ENCODE measurements at regions not wholly inside any gene's neighbourhood (a gene's known extent, or its start where the extent isn't known, plus 50 kb on each side); places are given as distances from the start of the nearest gene placed in this dataset.

DNA sequence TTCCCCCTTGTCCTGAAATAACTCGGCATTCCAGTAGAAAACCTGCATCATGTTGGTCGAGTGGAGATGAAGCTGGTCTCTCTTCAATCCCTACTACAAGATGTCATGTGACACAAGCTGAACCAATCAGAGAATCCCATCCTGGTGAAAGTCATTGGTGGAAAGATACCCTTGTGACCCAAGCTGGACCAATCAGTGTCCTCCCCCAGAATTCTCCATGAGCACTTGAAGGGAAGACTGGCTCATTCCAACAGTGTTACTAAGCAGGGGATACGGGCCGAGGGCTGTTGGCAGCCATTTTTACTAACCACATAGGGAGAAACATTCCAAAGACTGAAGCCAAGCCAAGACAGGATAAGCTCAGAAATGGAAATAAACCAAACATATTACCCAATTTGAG, 298.3 kb downstream of the ICOS start:
- DNase-seq, result no peak

DNA sequence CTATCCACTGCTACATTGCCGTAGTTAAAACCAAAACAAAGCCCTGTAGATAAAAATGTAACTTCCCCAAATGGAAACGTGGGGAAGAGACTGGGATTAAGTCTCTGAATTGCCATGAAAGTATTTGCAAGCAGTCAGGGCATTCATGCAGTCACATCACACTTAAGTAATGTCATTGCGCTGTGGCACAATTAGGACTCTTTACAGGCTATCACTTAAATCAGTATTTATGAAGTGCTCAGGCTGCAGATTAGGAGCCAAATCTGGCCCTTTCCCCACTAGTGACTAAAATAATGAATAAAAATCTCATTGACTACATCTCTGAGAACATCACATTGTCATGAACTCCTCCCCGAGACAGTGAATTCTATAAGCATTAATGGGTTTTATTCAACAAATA, 300.9 kb downstream of the ICOS start:
- DNase-seq, result no peak

DNA sequence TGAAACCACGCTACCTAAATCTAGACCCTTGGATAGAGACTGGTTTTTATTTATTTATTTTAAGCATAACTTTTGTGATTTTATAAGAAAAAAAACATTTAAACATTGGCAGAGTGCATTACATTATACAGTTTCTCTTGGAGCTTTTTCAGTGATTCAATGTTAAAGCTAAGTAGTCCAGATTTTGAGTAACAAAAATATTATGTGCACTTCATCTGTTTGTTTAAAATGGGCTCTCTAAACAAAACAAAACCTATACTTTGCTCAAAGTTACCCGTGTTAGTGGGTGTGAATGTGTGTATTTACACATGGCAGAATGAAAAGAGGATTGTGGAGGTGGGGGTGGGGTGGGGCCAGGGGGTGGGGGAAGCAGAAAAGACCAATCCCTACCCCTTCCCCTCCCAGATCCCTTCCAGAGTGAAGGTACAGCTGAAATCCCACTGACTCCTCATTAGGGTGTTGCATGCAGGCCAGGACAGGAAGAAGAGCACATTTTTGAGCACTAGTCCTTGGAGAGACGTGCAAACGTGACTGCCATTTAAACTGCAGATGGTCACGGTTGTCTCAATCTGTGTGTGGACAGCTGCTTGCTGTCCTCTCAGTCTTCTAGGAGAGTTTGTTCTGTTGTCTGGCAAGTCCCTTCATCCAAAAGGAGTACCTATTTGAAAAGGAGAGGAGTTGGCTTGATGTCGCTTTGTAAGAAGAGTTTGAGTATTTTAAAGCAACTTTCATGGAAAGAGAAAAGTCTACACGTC, 303.0 kb downstream of the ICOS start:
- DNase-seq, result no peak

DNA sequence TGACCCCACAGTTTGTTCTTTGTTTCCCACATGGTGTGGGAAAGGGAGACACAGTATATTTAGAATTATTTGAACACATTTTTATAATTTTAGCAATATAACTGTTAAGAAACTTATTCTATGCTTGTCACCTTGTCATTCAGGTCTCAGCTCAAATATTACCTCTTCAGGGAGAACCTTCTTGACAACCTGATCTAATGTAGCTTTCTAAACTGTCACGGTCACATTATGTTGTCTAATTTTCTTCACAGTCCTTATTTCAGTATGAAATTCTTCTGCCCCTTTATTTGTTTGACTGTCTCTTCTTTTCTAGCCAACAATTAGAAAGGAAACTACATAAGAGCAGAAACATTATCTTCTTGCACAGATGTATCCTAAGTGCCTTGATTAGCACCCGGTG, 304.3 kb upstream of the PARD3B start:
- no peak for DNase-seq

DNA sequence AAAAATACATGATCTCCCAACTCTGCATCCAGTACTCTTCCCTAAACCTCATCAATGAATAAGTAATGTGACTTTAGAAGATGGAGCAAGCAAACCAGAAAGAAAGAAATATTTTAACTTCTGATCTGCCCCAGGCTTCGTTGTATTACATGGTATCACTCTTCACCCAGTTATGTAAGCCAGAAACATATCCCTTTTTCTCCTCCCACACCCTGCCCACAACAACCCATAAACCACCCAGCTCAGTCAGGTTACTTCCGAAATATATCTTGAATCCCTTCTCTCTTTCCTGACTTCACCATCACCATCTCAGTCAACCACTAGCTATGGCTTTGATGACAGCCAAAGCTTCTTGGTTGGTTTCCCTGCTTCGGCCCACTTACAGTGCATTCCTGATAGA, 295.8 kb upstream of the PARD3B start:
- no peak for DNase-seq

DNA sequence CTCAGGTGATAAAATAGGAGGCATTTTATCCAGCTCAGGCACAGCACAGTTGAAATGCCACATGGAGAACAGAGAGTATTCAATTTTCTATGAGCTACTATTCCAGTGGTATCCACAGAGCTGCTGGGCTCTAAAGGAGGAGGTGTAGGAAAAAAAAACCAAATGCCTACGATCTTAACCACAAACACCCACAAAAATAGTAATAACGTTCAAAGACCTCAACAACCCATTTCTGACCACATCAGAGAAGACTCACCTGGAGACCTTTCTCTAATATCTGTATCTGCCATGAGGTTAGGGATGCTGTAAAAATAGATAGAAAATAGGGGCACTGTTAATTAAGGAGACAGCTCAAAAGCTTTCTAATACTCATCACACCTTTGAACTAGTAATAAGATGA, 294.6 kb upstream of the PARD3B start:
- no peak for DNase-seq

DNA sequence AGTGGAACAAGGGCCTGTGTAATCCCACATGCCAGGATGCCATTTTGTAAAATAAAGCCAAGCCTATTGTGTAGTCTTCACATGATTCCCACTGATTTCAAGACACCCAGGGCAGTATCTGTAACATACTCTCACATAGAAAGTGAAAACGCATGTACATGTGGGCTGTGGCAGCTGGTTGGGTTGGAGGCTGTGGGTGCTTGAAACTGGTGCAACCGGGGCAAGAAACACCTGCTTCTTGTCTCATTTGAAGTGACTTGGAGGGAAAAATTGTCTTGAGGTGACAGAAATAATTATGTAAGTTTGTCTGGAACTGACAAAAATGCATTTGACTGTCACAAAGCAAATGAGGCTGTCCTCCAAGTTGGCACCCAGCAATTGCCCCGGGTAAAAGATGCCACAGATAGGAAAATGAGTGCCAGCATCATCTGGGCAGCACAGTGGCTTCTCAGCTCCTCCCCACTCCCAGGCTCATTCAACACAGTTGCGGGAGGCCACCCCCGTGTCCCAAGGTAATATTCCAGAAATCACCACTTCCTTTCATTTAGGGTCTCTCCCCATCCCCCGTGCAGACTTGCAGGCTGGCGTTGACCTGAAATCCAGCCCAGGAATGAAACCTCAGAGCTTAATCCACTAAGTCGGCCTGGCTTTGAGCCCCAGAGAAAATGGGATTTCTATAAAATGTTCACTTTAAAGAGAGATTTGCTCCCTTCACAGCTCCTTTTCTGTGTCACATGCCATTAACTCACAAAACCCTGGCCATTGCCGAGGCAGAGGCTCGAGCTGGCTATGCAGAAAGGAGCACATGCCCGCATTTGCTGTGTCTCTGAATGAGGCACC, 293.9 kb upstream of the PARD3B start:
- no peak for DNase-seq

DNA sequence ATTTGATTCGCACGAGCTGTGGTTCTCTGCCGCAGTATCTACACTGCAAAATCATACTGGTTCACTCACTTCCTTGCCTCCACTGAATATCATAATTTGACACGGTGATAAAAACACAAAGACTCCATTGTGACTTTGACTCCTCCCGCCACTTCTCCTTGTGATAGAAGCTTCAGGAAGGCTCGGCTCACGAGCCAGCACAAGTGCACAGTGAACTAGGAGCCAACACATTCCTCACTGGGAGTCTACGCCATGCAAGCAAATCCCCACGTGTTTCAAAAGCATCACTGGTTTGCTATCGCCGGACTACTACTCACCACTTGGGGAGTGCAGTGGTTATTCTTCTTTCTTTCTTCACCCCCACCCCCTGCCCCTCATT, 293.3 kb upstream of the PARD3B start:
- DNase-seq, result no peak

DNA sequence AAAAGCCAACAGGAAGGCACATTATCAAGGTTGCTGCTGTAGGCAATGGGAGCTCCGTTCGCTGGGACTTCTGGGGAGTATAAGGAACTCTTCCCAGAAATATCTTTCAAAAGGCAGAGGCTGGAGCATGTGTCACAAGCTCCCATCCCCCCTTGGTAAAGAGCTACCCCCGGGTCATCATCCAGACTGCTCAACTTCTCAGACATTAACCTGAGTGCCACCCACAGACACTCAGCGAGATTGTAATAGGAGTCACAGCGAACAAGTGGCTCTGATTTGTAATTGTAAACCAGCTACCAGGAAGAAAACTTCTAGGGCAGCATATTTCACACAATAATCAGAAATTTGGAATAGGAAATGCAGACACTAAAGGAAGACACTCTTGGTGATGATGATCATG, 290.2 kb upstream of the PARD3B start:
- DNase-seq, result no peak

DNA sequence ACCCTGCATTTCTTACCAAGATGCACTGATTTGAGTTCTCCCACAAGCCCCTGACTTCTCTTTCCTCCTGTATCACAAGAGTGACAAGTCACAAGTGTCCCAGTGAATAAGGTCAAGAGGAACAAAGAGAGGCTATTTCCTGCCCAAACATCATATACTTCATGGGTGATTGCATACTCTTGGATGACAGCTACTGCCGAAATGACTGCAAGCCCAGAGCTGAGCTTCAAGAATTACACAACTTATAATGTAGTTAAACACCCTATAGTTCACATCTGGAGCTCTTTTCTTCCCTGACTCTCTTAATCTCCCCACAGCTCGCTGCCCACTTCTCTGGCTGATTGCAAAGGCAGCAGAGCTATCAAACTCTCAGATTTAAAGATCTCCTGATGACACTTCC, 289.7 kb upstream of the PARD3B start:
- DNase-seq, result no peak

DNA sequence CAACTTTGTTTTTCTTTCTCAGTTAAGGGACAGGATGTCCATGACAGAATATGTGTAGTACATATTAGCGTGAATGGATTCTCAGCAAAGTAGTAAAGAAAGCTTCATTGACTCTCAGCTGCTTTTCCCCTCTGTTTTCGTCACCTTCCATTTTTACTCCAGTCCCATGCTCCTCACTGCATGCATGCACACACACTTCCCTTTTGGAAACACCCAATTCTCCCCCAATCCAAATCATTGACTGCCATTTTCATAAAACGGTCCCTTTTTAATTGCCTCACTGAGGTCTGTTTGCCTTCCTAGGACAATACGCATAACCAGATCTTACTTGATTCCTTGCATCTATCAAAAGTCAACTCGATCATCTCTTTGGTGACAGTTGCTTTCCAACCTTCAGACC, 287.5 kb upstream of the PARD3B start:
- DNase-seq, result no peak

DNA sequence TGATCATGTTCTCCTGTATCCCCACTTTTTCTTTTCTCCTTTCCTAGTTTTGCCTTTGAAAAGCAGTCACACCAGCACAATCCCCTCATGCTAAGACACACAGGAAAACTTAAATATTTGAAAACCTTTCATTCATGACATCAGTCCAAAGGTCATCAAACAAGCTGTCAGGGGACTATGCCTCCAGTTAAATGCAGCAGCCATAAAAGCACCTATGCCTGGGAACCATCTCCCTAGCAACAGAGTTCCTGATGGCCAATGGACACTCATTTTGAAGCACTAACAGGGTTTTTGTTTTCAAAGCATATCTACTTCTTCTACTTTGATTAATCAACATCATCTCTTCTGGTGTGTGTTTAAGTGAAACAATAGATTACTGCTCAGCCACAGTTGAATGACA, 286.4 kb upstream of the PARD3B start:
- no peak for DNase-seq

DNA sequence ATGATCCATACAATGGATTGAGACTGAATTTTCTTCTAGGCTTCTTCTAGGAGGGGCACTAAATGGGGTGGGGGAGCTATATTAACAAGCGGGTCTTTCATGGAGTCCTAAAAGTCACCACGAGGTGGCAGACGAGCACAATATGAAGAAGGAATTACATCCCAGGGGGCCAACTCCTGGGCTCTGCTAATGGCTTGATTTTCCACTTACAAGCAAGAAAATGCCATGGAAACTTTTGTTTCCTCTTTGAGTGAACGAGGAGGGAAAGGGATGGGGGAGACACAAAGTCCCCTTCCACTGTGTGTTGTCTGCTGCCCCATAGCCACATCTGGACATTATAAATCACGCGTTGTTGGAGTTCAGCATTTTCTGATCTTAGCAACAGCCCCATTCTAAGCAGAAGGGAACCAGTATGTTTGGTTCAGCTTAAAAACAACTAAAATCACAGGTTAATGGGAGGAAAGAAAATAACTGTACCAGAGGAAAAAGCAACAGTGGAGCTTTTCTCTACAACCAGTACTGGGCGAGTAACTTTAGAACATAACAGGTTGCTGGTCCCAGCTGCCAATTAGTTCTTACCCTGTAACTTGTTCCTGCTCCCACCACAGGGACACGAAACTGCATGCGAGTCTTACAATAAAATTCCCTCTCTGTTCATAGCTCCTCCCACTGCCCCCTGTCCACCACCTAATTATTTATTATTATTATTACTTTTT, 285.0 kb upstream of the PARD3B start:
- peak; percentile 88 for DNase-seq

DNA sequence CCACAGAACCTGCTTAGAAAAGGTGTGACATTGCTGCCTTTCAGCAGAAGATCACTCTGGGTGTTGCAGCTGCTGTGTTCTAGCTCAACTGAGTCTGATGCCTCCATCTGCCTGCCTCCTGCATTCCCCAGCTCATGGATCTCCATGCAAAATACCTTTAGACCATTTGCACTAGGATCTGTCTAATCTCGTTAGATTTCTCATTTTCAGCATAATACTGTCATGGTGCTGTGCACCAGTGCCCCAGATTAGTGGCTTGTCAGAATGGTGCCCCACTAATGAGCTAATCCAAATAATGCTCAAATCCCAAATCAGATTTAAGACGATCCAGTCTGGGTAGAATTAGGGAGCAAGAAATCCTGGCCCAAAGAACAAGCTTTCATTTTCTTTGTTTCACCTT, 284.4 kb upstream of the PARD3B start:
- no peak for DNase-seq

DNA sequence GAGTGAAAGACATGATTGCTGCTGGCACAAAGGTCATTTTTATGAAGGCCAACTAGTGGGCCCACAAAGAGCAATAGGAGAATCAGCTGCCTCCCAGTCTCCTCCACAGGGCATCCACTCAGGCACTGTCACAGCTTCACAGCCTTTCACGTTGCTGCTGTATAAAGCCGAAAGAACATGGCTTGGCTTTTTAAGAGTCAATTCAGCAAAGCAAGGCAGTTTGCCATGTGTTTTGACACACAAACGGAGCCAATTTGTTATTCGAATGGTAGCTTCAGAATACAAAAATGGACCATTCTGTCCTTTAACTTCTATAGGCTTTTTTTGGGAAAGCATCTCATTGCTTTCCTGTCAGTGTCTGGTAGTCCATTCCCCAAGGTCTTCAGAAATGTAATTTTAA, 283.4 kb upstream of the PARD3B start:
- DNase-seq, result no peak

DNA sequence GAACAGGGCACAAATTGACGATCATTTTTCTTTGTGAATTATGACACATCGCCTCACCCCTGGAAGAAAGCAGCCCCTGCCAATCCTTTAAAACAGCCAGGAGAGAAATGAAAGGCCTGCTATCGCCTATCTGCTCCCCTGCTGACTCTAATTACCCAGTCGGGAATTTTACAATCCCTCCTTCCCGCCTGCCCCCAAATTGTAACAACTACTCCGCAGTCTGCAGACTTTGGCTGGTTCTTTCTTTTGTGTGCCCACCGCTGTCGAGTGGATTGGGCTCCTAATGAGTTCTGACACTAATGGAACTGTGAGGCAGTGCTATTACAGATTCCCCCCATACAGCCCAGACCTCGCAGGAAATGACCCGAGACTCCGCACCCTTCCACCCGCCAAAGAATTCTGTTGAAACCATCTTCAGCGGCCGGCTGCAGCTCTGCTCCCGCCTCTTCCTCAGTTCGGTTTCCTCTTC, 281.2 kb upstream of the PARD3B start:
- no peak for DNase-seq

DNA sequence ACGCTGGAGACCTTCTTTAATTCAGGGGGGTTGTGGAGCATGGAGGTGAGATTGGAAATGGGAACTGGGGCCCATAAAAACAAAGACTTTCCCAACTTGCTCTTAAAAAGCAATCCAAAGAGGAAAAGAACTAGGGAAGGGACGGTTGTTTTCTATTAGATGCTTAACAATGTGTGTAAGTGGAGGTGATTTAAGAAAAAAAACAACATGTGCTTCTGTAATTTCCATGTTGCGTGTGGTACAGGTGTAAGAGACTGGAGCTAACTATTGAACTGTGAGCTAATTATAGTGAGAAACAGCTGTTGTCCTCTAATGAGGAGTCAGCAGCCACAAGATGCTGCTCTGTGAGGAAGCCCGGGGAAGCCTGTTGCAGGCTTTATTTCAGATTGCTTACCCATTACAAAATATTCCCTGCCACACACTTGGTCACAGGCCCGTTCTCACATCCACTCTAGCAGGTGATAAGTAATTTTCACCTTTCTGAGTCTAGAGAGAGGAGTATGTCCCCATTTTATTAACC, 280.6 kb upstream of the PARD3B start:
- no peak for DNase-seq

DNA sequence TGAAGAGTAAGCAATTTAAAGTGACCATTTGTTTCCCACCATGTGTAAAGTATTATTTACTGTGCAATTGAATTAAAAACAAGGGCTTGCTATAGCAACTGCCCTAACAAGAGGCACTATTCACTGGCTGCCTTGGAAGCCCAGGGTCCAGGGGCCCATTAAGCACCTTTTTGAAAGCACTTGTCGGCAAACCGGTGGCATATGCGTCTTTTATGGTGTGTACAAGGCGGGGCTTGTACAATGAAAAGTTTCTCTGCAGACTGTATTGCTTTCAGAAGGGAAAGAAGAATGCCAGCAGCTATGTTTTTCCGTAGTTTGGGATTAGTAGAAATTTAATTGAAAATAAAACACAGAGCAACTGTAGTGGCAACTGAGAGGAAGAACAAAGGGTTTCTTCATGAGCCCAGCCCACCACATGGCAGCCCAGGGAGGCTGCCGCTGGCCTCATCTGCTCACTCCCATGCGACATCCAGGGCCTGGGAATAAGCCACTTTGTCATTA, 279.5 kb upstream of the PARD3B start:
- no peak for DNase-seq

DNA sequence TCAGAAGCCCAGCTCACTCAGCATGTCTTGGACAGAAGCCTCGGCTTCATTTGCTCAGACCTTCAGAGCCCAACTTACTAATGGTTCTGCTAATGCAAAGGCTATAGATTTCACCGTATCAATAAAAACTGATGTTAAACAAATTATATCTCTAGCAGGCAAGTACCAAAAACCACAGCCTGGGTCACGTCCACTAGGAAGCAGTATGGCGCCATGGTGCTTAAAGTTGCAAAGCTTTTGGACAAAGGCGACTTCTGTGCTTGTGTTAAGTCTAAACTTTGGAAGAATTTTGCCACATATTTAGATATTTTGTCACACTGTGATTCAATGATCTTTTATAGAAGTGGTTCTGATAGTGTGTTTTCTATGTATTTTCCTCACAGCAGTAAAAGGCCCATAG, 276.8 kb upstream of the PARD3B start:
- DNase-seq, result no peak

DNA sequence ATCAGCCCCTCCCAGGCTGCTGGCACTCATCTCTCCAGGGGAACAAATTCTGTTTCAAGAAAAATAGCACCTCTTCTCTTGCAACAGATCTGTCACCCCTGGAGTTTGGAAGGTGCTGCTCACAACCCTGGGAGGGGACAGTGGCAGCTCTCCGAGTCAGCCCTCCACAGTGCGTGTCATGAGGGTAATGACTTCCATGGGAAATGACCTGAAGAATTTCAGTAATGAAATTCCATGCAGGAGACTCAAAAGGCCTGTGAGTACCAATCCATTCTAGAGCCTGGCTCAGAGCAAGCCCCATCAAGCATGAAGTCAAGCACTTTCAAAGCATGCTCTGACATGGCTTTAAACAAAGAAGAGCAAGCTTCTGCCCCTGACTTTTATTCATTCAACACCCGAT, 276.3 kb upstream of the PARD3B start:
- no peak for DNase-seq

DNA sequence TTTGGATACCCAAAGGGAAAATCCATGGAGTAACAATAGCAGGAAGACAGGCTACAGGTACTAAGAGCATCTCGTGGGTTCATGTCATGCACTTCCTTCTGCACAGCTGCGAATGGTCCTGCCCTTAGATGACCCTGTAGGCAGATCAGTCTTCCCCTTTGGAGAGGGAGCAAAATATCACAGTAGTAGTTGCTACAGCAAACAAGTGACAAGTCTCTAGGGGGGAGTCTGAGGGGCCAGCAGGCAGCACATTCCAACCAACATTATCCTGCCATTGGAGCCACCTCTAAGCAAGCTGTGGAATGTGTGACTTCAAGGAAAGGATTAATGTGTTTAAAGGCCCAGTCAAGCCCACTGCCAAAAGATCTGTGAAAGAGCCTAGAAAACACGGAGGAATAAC, 273.2 kb upstream of the PARD3B start:
- DNase-seq, result no peak

DNA sequence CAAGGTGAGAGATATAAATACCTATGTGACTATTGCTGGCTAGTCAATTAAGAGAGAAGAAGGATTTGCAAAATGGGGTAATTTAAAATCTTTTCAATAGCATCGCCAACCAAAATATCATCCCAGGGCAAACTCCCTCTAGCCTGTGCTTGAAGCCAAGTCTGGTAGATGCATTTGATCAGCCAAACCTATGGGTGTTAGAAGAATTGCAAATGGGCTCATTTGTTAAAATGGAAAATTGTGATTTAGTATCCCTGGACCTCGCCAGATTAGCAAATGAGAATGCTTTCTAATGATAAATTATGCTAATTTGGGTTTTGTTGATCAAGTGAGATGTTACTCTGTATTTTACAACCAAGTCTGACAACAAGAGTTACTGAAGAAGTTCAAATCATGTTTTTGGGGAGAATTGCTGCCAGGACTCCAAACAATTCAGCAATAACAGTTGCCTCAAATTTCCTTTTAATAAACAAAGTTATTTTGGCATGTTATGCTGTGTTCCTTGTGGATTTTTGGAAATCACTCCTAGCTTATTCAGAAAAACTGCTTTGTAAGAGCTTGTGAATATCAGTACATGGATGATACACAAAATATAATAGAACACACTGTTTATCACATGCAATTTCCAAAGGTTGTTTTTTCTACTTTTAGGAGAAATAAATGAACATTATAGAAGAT, 272.5 kb upstream of the PARD3B start:
- DNase-seq, result no peak

Data from left kidney (tissue), 1 donor.